Aorta (tissue), 5 donors: ENCODE measurements at regions not wholly inside any gene's neighbourhood (a gene's known extent, or its start where the extent isn't known, plus 50 kb on each side); places are given as distances from the start of the nearest gene placed in this dataset.

ENCODE experiments used
- ATAC-seq: fragments of 200-7000 bp; cut with Tn5 transposase; one replicate; pipeline ENCODE4 v1.9.1; 2022; ENCODE audit warnings: moderate library complexity; ENCODE audit not compliant: low FRiP score
- DNase-seq, 2 donors: peaks; one replicate each; pipeline ENCODE4 v3.0.0-alpha.2; 2020
- H3K27ac ChIP-seq, 2 donors: one replicate each; pipeline ENCODE4 v1.5.1; 2013; ENCODE audit warnings: low read length in 2 of 2, mild to moderate bottlenecking in 2 of 2, moderate library complexity in 2 of 2, control low read depth in 1 of 2, inconsistent platforms in 1 of 2, low read depth in 1 of 2
- H3K27me3 ChIP-seq, 2 donors: one replicate each; pipeline ENCODE4 v1.6.1; 2013; ENCODE audit warnings: control low read depth in 1 of 2, low read length in 1 of 2, mild to moderate bottlenecking in 1 of 2, moderate library complexity in 1 of 2; ENCODE audit not compliant: insufficient read depth in 2 of 2, control insufficient read depth in 1 of 2
- H3K36me3 ChIP-seq, 2 donors: one replicate each; pipeline ENCODE4 v1.6.1; 2013; ENCODE audit warnings: control low read depth in 1 of 2, low read length in 1 of 2, mild to moderate bottlenecking in 1 of 2; ENCODE audit not compliant: insufficient read depth in 2 of 2, control insufficient read depth in 1 of 2
- H3K4me1 ChIP-seq, 2 donors: one replicate each; pipeline ENCODE4 v1.6.1; 2013; ENCODE audit warnings: low read length in 2 of 2, control low read depth in 1 of 2, mild to moderate bottlenecking in 1 of 2, moderate library complexity in 1 of 2; ENCODE audit not compliant: insufficient read depth in 2 of 2, control insufficient read depth in 1 of 2
- H3K4me3 ChIP-seq, 2 donors: one replicate each; pipeline ENCODE4 v1.5.1; 2013; ENCODE audit warnings: low read length in 2 of 2, control low read depth in 1 of 2, mild to moderate bottlenecking in 1 of 2
- H3K9me3 ChIP-seq: one replicate; pipeline ENCODE4 v1.6.1; 2013; ENCODE audit warnings: mild to moderate bottlenecking, low read length; ENCODE audit not compliant: control insufficient read depth
- WGBS, 2 donors: extraction: QIAGEN DNeasy Blood & Tissue Kit; methylation state at CpG; one replicate each; pipeline ENCODE4 v1.1.7; 2013; 5-methylcytosine and 5-hydroxymethylcytosine counted together
- intact Hi-C, 2 donors: fragments of 100-400 bp; cut with DNase I; formaldehyde crosslinking; loops; one replicate each; pipeline versions ENCODE4 v1.14.2 to v1.15.0; 2022
- donor health status: healthy with polysubstance abuse.
- donor health status: Bipolar disorder and iron deficiency.
- donor health status: DM: no; HTN: no; CAD: no.
- donor health status: DM: no; HTN: no; CAD: no.
- donor health status: DM: yes; HTN: yes; CAD: no.

DNA sequence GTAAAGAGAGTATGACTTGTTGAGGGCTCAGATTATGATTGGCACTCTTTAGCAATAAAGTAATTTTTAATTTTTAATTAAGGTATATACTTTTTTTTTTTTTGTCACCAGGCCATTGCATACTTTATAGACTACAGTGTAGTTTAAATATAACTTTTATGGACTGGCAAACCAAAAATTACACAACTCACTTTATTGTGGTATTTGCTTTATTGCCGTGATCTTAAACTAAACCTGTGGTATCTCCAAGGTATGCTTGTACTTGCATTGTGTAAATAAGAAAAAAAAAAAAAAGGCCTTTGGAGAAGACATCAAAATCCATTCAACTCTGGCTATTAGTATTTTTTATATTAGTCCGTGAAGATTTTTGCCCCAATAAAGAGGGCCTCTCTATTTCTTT lies 646.7 kb upstream of the FOXG1 start:
- H3K27me3 ChIP-seq: no peaks in the 10 kb centered on the region
- H3K36me3 ChIP-seq: no peaks in the 10 kb centered on the region
- H3K9me3 ChIP-seq: peaks cover 2% of the 10 kb centered on the region
- ATAC-seq: no peak
- 77 to 83% methylated on average over 2 of the region's 2 CpGs for WGBS, 2 donors
- no peak for DNase-seq
- intact Hi-C loops: no loop called here
- no peaks in the 10 kb centered on the region for H3K4me1 ChIP-seq
- no peak overlapping the region for H3K4me3 ChIP-seq
- H3K27ac ChIP-seq: no peak overlapping the region

DNA sequence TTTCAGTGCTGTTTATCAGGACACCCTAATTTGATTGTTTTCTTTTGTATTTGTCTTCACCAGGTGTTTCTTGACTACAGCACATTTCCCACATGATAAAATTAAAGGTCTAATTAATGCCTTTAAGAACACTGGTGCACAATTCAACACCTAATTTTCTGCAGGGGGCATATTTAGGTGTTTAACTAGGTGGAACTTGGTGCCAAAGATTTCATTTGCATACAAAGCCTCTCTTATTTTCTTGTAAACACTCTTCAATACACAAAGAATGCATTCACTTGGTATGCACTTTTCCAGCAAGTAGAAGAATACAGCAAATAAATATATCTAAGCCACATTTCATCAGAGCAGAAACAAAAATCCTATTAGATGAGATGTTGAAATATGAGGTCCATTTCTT lies 646.2 kb upstream of the FOXG1 start:
- no peak overlapping the region for H3K27ac ChIP-seq
- intact Hi-C loops: no loop called here
- no peaks in the 10 kb centered on the region for H3K36me3 ChIP-seq
- H3K4me3 ChIP-seq: no peak overlapping the region
- H3K27me3 ChIP-seq: no peaks in the 10 kb centered on the region
- peaks cover 2% of the 10 kb centered on the region for H3K9me3 ChIP-seq
- no peak for DNase-seq
- no peaks in the 10 kb centered on the region for H3K4me1 ChIP-seq
- no peak for ATAC-seq

DNA sequence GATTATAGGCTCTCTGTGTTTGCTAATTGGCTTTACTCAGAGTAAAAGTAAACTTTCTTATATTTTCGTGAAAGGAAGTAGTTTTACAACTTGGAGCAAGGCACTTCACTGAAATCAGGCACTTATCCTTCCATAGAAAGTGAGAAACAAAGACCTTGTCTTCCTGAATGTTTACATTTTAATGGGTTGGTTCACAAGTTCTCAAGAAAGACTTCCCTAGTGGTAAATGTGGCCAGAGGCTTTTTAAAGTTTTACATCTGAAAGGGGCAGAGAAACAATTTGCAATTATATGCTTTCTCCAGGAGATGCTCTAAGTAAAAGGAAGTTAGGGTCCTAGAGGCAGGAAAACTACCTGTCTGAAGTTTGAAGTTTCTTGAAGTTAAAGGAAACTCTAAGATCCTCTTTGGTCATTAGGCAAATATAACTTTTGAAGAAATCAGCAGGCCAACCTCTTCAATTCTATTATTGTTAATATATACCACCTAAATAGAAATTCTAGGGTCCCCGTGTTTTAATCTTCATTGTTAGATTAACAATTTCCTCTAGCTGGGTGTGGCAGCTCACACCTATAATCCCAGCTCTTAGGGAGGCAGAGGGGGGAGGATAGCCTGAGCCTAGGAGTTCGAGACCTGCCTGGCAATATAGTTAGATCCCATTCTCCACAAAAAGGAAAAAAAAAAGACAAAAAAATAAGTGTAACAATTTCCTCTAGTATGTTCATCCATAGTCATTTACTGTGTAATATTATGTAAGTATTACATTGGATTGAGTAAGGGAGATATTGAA lies 644.9 kb upstream of the FOXG1 start:
- Histone ChIP-seq H3K27ac (no peak overlapping the region), H3K9me3 (peaks cover under 1% of the 10 kb centered on the region), H3K36me3 (no peaks in the 10 kb centered on the region), H3K4me3 (no peak overlapping the region), H3K27me3 (no peaks in the 10 kb centered on the region), H3K4me1 (no peaks in the 10 kb centered on the region)
- intact Hi-C loops: no loop called here
- ATAC-seq (no peak), DNase-seq (no peak)
- WGBS, 2 donors: 29 to 31% methylated on average over 3 of the region's 3 CpGs

DNA sequence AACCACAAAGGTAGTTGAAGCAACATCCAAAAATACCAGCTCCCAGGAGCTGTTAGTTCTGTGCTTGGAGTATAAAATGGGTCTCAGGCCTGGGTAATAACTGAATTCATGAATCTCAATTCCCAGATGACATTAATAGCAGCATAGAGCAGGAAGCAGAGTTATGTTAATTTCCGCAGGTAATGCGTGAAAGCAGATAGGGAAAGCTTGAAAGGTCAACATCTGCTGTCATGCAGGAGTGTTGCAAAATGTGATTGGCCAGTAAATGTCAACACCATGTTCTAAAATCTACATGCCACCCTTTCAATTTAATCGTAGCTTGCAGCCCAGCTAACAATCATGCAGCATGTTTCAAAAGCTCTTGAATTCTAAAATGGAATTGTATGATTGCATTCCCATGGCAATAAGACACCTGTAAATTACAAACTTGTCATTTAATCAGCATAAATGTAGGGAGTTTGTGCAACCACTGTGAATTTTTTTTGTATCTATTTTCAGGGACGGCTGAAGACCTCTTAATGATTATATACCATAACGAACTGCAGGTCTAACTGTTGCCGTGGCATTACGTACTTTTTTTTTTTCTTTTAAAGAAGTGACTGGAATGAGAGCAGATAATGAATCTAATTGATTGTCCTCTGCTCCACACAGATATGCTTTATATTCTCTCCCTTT lies 635.8 kb upstream of the FOXG1 start:
- intact Hi-C loops: no loop called here
- ATAC-seq: no peak
- WGBS, 2 donors: 63 to 70% methylated on average over 7 of the region's 7 CpGs
- Histone ChIP-seq H3K27me3 (no peaks in the 10 kb centered on the region), H3K27ac (no peak overlapping the region), H3K9me3 (no peaks in the 10 kb centered on the region), H3K4me1 (no peaks in the 10 kb centered on the region), H3K4me3 (no peak overlapping the region), H3K36me3 (no peaks in the 10 kb centered on the region)
- DNase-seq: no peak

DNA sequence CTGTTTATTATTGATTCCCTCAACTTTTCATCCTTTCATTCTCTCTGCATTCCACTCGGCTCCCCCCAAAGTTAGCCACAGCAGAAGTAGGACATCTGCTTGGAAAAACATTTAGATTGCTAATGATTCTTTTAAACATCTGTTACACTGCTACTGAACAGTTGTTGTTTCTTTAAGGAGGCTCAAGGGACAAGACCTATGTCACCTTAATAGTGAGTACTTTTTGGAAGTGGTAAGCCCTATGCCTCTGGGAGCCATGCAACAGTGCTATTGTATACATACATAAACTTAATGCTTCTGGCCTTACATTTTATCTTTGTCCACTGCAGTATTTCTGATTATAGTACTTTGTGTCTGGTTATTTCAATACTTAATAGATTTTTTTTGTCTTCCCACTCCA lies 628.2 kb upstream of the FOXG1 start:
- Histone ChIP-seq H3K9me3 (no peaks in the 10 kb centered on the region), H3K36me3 (no peaks in the 10 kb centered on the region), H3K27ac (no peak overlapping the region), H3K27me3 (no peaks in the 10 kb centered on the region), H3K4me1 (no peaks in the 10 kb centered on the region), H3K4me3 (no peak overlapping the region)
- 15 to 25% methylated on average over 1 of the region's 1 CpG for WGBS, 2 donors
- DNase-seq (no peak), ATAC-seq (no peak)
- intact Hi-C loops: no loop called here

DNA sequence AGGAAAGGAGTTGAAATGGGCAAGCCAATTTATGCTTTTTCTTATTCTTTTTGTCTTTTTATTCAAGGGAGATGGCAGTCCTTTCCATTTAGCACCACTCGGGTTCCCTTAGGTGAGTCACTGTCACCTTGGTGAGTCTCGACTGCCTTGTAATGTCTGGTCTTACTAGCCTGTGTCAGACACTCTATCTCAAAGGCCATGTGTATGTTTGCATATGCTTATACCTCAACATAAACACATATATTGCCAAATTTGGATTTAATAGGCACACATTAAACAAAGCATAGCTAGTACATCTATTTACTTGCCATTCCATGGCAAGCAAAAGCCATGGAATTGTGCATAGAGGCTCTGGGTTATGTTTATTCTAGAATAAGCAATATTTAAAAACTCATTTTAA lies 624.9 kb upstream of the FOXG1 start:
- WGBS, 2 donors: 77 to 87% methylated on average over 2 of the region's 2 CpGs
- intact Hi-C loops: no loop called here
- no peak for DNase-seq
- no peaks in the 10 kb centered on the region for H3K36me3 ChIP-seq
- H3K4me3 ChIP-seq: no peak overlapping the region
- no peaks in the 10 kb centered on the region for H3K27me3 ChIP-seq
- H3K27ac ChIP-seq: no peak overlapping the region
- H3K9me3 ChIP-seq: no peaks in the 10 kb centered on the region
- no peak for ATAC-seq
- H3K4me1 ChIP-seq: no peaks in the 10 kb centered on the region

DNA sequence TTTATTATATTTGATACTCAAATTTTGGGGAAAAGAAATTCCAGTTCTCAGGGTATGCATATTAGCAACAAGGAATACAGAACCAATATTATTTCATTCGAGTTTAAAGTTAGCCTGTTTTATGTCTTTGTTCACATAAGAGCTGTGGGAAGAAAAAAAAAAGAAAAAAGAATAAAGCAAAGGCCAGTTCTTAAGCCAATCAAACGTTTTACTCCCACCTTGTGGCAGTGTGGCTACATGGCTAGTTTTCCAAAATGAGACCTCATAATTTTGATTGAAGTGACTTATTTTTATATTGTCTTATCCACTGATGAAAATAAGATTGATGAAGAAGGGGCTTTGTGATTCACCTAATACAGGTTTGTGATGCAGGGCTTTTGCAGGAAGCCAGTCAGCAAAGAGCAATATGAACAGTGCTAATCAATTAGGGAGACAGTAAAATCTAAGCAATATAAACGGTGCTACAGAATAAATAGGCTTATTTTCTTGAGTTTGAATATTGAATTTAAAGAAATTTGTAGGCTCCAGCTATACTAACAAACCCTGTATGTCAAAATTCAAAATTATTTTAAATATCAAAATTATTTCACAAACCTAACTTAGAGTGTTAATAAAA lies 624.1 kb upstream of the FOXG1 start:
- Histone ChIP-seq H3K4me3 (no peak overlapping the region), H3K9me3 (peaks cover 2% of the 10 kb centered on the region), H3K4me1 (no peaks in the 10 kb centered on the region), H3K36me3 (no peaks in the 10 kb centered on the region), H3K27ac (no peak overlapping the region), H3K27me3 (no peaks in the 10 kb centered on the region)
- DNase-seq (no peak), ATAC-seq (no peak)
- intact Hi-C loops: no loop called here
- 16% methylated on average over 3 of the region's 3 CpGs for WGBS, 2 donors

DNA sequence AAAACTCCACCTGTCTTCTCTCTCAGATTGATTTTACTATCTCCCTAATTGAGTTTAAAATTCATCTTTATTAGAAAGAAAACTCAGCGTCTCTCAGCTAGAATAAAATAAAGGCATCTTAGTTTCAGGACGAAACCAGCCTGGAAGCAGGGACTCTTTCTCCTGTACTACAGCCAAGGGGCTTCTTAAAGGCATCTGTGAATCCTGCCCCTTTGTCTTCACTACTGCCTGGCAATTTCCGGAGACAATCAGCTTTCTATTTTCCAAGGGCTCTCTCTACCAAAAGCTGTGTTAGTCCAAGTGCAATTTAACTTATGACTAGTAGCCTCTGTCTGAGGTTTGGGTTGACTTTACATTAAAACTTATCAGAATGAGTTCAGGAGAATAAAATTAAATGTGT lies 623.3 kb upstream of the FOXG1 start:
- intact Hi-C loops: no loop called here
- H3K27ac ChIP-seq: no peak overlapping the region
- DNase-seq (no peak), ATAC-seq (no peak)
- peaks cover 2% of the 10 kb centered on the region for H3K9me3 ChIP-seq
- H3K4me3 ChIP-seq: no peak overlapping the region
- no peaks in the 10 kb centered on the region for H3K27me3 ChIP-seq
- no peaks in the 10 kb centered on the region for H3K36me3 ChIP-seq
- H3K4me1 ChIP-seq: no peaks in the 10 kb centered on the region
- WGBS, 2 donors: 41 to 50% methylated on average over 3 of the region's 3 CpGs

DNA sequence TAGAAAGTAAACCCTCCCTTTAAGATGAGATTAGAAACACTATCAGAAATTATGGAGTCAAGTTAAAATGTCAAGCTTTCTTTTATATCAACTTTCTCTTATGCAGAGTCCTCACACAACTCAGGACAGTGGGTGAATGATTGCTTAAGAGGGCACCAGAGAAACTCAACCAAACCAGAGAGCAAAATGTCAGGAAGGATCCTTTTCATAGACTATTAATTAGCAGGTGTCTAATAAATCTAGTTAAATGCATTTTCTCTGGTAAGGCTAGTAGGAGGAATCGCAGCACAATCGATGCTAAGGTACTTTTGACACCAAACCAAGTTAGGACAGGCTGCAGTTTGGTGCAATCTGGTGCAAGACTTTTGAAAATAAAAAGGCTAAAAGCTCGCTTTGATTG lies 614.7 kb upstream of the FOXG1 start:
- Histone ChIP-seq H3K36me3 (no peaks in the 10 kb centered on the region), H3K27ac (no peak overlapping the region), H3K4me3 (no peak overlapping the region), H3K4me1 (no peaks in the 10 kb centered on the region), H3K27me3 (no peaks in the 10 kb centered on the region), H3K9me3 (peaks cover 2% of the 10 kb centered on the region)
- DNase-seq (no peak), ATAC-seq (no peak)
- intact Hi-C loops: no loop called here
- WGBS, 2 donors: 69 to 72% methylated on average over 3 of the region's 3 CpGs
